Activated CD8-positive, alpha-beta T cell treated with anti-CD3 and anti-CD28 coated beads for 36 hours (primary cell): ENCODE measurements at regions not wholly inside any gene's neighbourhood (a gene's known extent, or its start where the extent isn't known, plus 50 kb on each side); places are given as distances from the start of the nearest gene placed in this dataset.

Experiments
- ATAC-seq: fragments of 200-7000 bp; cut with Tn5 transposase; one replicate; pipeline ENCODE4 v1.10.0; 2021; ENCODE audit warnings: mild to moderate bottlenecking, moderate library complexity
- CTCF ChIA-PET: fragments of 350-600 bp; sonication (Branson Sonifier 250); formaldehyde crosslinking; loops from one replicate; lab custom pipeline; 2021; ENCODE audit warnings: antibody characterized with exemption; lab: Charles Lee
- POLR2A ChIA-PET: fragments of 350-600 bp; sonication (Branson Sonifier 250); formaldehyde crosslinking; loops from one replicate; lab custom pipeline; 2021; ENCODE audit warnings: antibody characterized with exemption; lab: Charles Lee
- DNase-seq: peaks from one replicate; pipeline ENCODE4 v3.0.0-alpha.2; 2020
- H3K27ac Mint-ChIP-seq: one replicate; pipeline ENCODE4 v1.8.0; 2021; ENCODE audit warnings: mild to moderate bottlenecking, mixed read lengths
- H3K27me3 Mint-ChIP-seq: one replicate; pipeline ENCODE4 v1.8.0; 2021; ENCODE audit warnings: mixed read lengths
- H3K36me3 Mint-ChIP-seq: one replicate; pipeline ENCODE4 v1.8.0; 2021; ENCODE audit warnings: low read depth, mixed read lengths
- H3K4me1 Mint-ChIP-seq: one replicate; pipeline ENCODE4 v1.8.0; 2021; ENCODE audit warnings: low read depth, mixed read lengths
- H3K4me3 Mint-ChIP-seq: one replicate; pipeline ENCODE4 v1.8.0; 2021; ENCODE audit warnings: mild to moderate bottlenecking, moderate library complexity, mixed read lengths
- H3K9me3 Mint-ChIP-seq: one replicate; pipeline ENCODE4 v1.8.0; 2021; ENCODE audit warnings: mixed read lengths
- CTCF ChIP-seq: fragments of 200-600 bp; IDR thresholded peaks from one replicate; pipeline ENCODE4 v1.8.0; 2022; ENCODE audit warnings: antibody characterized with exemption, mild to moderate bottlenecking
- intact Hi-C: fragments of 100-400 bp; cut with micrococcal nuclease; formaldehyde crosslinking; loops from one replicate; pipeline ENCODE4 v1.10.0; 2022

GRCh38 chr9:108600896-108601295 lies 254.9 kb downstream of the ACTL7B start:
- no peaks in the 10 kb centered on the region for H3K27me3 Mint-ChIP-seq
- no peaks in the 10 kb centered on the region for H3K4me1 Mint-ChIP-seq
- H3K9me3 Mint-ChIP-seq = no peaks in the 10 kb centered on the region
- no peak for TF ChIP-seq CTCF
- CTCF ChIA-PET = no interaction called here
- POLR2A ChIA-PET = no interaction called here
- intact Hi-C loops = no loop called here
- ATAC-seq (no peak), DNase-seq (no peak)
- no peaks in the 10 kb centered on the region for H3K36me3 Mint-ChIP-seq
- H3K4me3 Mint-ChIP-seq = no peak overlapping the region
- H3K27ac Mint-ChIP-seq = no peak overlapping the region

- Mint-ChIP-seq H3K36me3 (no peaks in the 10 kb centered on the region), H3K9me3 (no peaks in the 10 kb centered on the region), H3K27me3 (no peaks in the 10 kb centered on the region), H3K4me1 (no peaks in the 10 kb centered on the region), H3K27ac (no peak overlapping the region), H3K4me3 (no peak overlapping the region)
- POLR2A ChIA-PET = no interaction called here
- intact Hi-C loops = no loop called here
- ATAC-seq (no peak), DNase-seq (no peak)
- CTCF ChIA-PET = no interaction called here
- TF ChIP-seq CTCF = no peak
These were observed 256.2 kb downstream of the ACTL7B start for GRCh38 chr9:108599571-108599970.

- no peak for DNase-seq
- intact Hi-C loops = no loop called here
- ATAC-seq = no peak
- no peaks in the 10 kb centered on the region for H3K27me3 Mint-ChIP-seq
- H3K4me3 Mint-ChIP-seq = no peak overlapping the region
- H3K36me3 Mint-ChIP-seq = no peaks in the 10 kb centered on the region
- TF ChIP-seq CTCF = no peak
- H3K27ac Mint-ChIP-seq = no peak overlapping the region
- no peaks in the 10 kb centered on the region for H3K4me1 Mint-ChIP-seq
- no peaks in the 10 kb centered on the region for H3K9me3 Mint-ChIP-seq
- POLR2A ChIA-PET = no interaction called here
- CTCF ChIA-PET = no interaction called here
These were observed 264.7 kb downstream of the ACTL7B start for GRCh38 chr9:108591121-108591520.

DNA sequence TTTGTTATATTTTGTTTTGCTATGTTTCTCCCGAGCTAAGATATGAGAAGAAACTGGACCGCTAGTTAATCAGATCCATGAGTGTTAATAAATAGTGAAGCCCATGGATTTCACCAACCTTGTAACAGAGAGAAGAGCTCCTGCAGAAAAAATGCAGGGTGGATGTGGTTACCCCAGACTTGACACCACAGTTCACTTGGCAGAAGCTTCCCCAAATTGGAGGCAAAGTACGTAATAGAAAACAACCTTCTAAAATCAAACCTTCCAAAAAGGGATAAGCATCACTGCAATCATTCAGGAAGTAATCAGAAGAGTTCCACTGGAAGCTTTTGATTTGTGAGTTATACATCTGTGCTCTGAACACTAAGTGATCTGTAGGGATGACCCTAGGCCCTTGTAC lies 267.5 kb downstream of the ACTL7B start:
- DNase-seq = no peak
- Mint-ChIP-seq H3K4me1 (no peaks in the 10 kb centered on the region), H3K4me3 (no peak overlapping the region), H3K27me3 (no peaks in the 10 kb centered on the region), H3K27ac (no peak overlapping the region), H3K9me3 (no peaks in the 10 kb centered on the region), H3K36me3 (no peaks in the 10 kb centered on the region)
- TF ChIP-seq CTCF = no peak
- ATAC-seq = no peak
- CTCF ChIA-PET = no interaction called here
- intact Hi-C loops = no loop called here
- POLR2A ChIA-PET = no interaction called here

DNA sequence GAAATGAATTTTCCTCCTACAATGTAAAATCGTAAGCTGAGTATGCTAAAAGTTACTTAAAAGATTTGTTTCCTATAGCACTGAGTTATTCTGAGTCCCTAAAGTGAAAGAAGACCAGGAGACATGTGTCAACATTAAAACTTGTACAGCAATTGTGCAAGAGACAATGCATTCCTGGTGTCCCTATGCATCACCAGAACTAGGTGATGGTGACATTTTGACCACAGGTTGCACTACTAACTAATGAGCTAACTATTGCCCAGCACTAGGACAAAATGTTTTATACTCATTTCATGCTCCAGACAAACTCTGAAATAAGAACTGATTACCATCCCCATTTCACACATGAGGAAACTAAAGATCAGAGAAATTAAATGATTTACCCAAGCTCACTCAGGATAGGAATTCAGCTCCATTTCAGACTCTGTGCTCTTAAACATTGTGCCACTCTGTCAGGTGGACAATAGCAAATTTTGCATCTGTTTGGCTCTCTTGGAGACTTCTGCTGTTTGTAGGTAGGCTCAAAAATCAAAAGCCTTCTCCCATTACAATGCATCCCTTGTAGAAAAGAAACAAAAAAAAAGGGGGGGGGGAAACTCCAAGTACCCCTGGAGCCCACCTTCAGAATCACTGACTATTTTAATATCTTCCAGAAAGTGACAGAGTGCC lies 269.2 kb downstream of the ACTL7B start:
- no peaks in the 10 kb centered on the region for H3K27me3 Mint-ChIP-seq
- H3K9me3 Mint-ChIP-seq = no peaks in the 10 kb centered on the region

More for the DNA sequence above, 269.2 kb downstream of the ACTL7B start:
- POLR2A ChIA-PET = no interaction called here
- ATAC-seq (no peak), DNase-seq (no peak)
- H3K27ac Mint-ChIP-seq = no peak overlapping the region
- H3K36me3 Mint-ChIP-seq = no peaks in the 10 kb centered on the region
- TF ChIP-seq CTCF = no peak
- H3K4me3 Mint-ChIP-seq = no peak overlapping the region
- no peaks in the 10 kb centered on the region for H3K4me1 Mint-ChIP-seq
- intact Hi-C loops = no loop called here
- CTCF ChIA-PET = no interaction called here
